Mesothelial cell of epicardium (in vitro differentiated cells): ENCODE measurements at regions not wholly inside any gene's neighbourhood (a gene's known extent, or its start where the extent isn't known, plus 50 kb on each side); places are given as distances from the start of the nearest gene placed in this dataset.

Experiments
- DNase-seq, 2 experiments: peaks; one replicate each; pipeline ENCODE4 v3.0.0; 2021; ENCODE audit warnings: low spot score in 2 of 2; ENCODE audit not compliant: unreplicated experiment in 2 of 2
- H3K27ac Mint-ChIP-seq: 2 replicates; pipeline ENCODE4 v1.8.0; 2021; ENCODE audit warnings: mixed read lengths
- H3K27me3 Mint-ChIP-seq: 2 replicates; pipeline ENCODE4 v1.8.0; 2021; ENCODE audit warnings: low read depth, mixed read lengths
- H3K36me3 Mint-ChIP-seq: 2 replicates; pipeline ENCODE4 v1.8.0; 2021; ENCODE audit warnings: mixed read lengths
- H3K4me1 Mint-ChIP-seq: 2 replicates; pipeline ENCODE4 v1.8.0; 2021; ENCODE audit warnings: mixed read lengths
- H3K4me3 Mint-ChIP-seq: 2 replicates; pipeline ENCODE4 v1.8.0; 2021; ENCODE audit warnings: mild to moderate bottlenecking, moderate library complexity, mixed read lengths
- H3K9me3 Mint-ChIP-seq: 2 replicates; pipeline ENCODE4 v1.8.0; 2021; ENCODE audit warnings: mixed read lengths
- TF ChIP-seq, protein P1 (sequence below): fragments of 200-600 bp; sonication (generic); IDR thresholded peaks from one replicate; pipeline ENCODE4 v1.5.0; 2021; ENCODE audit warnings: antibody characterized with exemption; ENCODE audit not compliant: unreplicated experiment

DNA sequence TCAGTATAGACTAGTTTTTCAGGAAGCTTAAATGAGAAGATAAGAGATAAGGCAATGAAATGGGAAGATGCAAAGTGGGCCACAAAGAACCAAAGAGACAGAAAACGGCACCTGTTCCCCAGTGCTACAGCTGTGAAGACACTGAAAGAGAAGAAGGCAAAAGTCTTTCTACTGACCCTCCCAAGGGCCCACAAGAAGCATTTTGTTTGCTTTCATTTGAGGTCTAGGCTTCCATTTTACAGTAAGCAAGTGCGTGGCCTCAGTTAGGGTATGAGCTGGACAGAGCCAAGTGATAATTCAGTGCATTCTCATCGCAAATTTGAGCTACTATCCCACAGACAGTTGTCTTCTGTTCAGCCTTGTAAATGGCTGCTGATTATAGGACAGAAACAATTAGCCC is 53.4 kb upstream of the STK17B start:
- DNase-seq, result no peak
- Mint-ChIP-seq H3K4me1 (peaks cover 7% of the 10 kb centered on the region), H3K27me3 (no peaks in the 10 kb centered on the region), H3K27ac (no peak overlapping the region), H3K9me3 (peaks cover 3% of the 10 kb centered on the region), H3K36me3 (peaks cover 16% of the 10 kb centered on the region), H3K4me3 (no peak overlapping the region)
- TF ChIP-seq, protein P1, sequence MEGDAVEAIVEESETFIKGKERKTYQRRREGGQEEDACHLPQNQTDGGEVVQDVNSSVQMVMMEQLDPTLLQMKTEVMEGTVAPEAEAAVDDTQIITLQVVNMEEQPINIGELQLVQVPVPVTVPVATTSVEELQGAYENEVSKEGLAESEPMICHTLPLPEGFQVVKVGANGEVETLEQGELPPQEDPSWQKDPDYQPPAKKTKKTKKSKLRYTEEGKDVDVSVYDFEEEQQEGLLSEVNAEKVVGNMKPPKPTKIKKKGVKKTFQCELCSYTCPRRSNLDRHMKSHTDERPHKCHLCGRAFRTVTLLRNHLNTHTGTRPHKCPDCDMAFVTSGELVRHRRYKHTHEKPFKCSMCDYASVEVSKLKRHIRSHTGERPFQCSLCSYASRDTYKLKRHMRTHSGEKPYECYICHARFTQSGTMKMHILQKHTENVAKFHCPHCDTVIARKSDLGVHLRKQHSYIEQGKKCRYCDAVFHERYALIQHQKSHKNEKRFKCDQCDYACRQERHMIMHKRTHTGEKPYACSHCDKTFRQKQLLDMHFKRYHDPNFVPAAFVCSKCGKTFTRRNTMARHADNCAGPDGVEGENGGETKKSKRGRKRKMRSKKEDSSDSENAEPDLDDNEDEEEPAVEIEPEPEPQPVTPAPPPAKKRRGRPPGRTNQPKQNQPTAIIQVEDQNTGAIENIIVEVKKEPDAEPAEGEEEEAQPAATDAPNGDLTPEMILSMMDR, result no peak

DNA sequence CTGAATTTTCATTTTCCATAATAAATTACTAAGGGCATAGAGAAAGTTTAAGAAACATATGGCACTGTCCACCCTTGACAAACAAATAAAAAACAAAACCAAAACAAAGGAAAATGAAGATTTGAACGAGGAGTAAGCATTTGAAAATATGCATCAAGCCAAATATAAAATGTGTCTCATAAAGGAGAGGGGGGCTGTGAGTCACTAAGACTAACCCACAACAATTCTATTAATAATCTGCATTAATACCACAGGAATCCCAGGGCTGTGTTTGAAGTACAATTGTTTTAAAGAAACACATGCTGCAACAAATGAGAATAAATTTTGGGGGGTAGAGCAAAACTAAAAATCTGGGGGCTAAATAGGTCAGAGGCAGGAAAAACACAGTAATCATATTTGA is 53.8 kb upstream of the STK17B start:
- DNase-seq, result no peak

DNA sequence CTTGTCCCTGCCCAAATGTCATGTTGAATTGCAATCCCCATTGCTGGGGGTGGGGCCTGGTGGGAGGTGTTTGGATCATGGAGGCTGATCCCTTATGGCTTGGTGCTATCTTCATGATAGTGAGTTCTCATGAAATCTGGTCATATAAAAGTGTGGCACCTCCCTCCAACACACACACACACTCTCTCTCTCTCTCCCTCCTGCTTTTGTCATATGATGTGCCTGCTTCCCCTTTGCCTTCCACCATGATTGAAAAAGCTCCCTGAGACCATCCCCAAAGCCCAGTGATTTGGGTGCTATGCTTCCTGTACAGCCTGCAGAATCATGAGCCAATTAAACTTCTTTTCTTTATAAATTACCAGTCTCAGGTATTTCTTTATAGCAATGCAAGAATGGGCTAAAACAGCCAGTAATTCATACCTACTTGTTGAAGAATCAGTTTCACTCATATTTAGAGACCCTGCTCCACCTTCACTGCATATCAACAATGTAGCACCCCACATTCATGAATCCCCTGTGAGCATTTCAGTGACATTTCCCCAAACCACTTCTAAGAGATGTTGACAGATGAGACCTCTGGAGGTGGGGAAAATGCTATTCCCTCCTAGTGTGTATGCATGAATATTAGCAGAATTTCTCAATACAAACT is 54.8 kb upstream of the STK17B start:
- H3K36me3 Mint-ChIP-seq, result peaks cover 15% of the 10 kb centered on the region
- H3K27me3 Mint-ChIP-seq, result no peaks in the 10 kb centered on the region
- H3K4me1 Mint-ChIP-seq, result peaks cover 7% of the 10 kb centered on the region
- no peak overlapping the region for H3K27ac Mint-ChIP-seq
- DNase-seq, result no peak
- TF ChIP-seq, protein P1, result no peak
- H3K4me3 Mint-ChIP-seq, result no peak overlapping the region
- peaks cover 3% of the 10 kb centered on the region for H3K9me3 Mint-ChIP-seq

More for the DNA sequence above, 53.8 kb upstream of the STK17B start:
- H3K27me3 Mint-ChIP-seq, result no peaks in the 10 kb centered on the region
- peaks cover 3% of the 10 kb centered on the region for H3K9me3 Mint-ChIP-seq
- TF ChIP-seq, protein P1, result no peak
- no peak overlapping the region for H3K27ac Mint-ChIP-seq
- H3K4me3 Mint-ChIP-seq, result no peak overlapping the region
- peaks cover 15% of the 10 kb centered on the region for H3K36me3 Mint-ChIP-seq
- H3K4me1 Mint-ChIP-seq, result peaks cover 7% of the 10 kb centered on the region

DNA sequence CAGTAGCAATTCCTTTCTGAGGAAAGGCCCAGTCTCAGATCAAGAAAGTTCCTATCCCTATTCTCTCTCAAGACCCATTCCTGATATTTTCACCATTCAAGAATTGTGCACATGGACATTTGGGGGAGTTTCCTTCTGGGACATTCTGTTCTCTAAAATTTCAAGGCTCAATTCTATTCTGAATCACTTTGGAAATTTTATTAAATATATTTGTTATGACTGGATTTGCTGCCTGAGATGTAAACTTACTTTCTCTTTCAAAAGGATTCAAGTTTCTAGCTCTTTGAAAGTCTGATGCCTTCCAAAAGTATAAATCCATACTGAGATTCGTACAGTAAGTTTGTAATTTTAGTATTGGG is 55.3 kb upstream of the STK17B start:
- no peak for DNase-seq
- Mint-ChIP-seq H3K27me3 (no peaks in the 10 kb centered on the region), H3K4me1 (peaks cover 7% of the 10 kb centered on the region), H3K4me3 (no peak overlapping the region), H3K27ac (no peak overlapping the region), H3K9me3 (peaks cover 3% of the 10 kb centered on the region), H3K36me3 (peaks cover 15% of the 10 kb centered on the region)
- TF ChIP-seq, protein P1, result no peak

DNA sequence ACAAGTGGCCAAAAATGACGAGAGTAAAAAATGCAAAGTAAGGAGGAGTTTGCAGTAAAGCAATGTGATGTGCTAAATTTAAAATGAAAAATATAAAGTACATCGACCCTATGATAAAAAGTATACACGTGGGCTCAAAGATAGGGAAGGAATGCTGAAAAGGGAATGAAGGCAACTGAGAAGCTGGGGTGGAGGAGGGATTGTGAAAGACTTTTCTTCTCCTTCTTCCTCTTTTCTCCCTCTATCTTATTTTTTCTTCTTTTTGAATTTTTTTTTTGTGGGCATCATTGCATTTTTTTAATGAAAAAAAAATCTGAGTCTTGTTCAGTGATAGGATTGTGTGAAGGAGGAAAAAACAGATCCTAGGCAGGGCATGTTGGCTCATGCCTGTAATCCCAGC is 57.6 kb upstream of the STK17B start:
- H3K27ac Mint-ChIP-seq, result no peak overlapping the region
- TF ChIP-seq, protein P1, result no peak
- DNase-seq, result no peak
- H3K4me3 Mint-ChIP-seq, result no peak overlapping the region
- H3K36me3 Mint-ChIP-seq, result peaks cover 5% of the 10 kb centered on the region
- H3K27me3 Mint-ChIP-seq, result no peaks in the 10 kb centered on the region
- H3K9me3 Mint-ChIP-seq, result no peaks in the 10 kb centered on the region
- H3K4me1 Mint-ChIP-seq, result peaks cover 28% of the 10 kb centered on the region
